Lower lobe of right lung (tissue), 2 donors: ENCODE measurements at regions not wholly inside any gene's neighbourhood (a gene's known extent, or its start where the extent isn't known, plus 50 kb on each side); places are given as distances from the start of the nearest gene placed in this dataset.

Source experiments
- ATAC-seq, 2 donors: fragments of 200-7000 bp; cut with Tn5 transposase; one replicate each; pipeline ENCODE4 v1.9.1; 2020 to 2022; ENCODE audit warnings: mild to moderate bottlenecking in 2 of 2, moderate library complexity in 2 of 2
- DNase-seq: peaks from one replicate; pipeline ENCODE4 v3.0.0-alpha.2; 2020
- H3K27ac ChIP-seq: fragments of 200-600 bp; one replicate; pipeline ENCODE4 v1.8.0; 2022
- H3K27me3 ChIP-seq: fragments of 200-600 bp; one replicate; pipeline ENCODE4 v1.8.0; 2022; ENCODE audit warnings: low read depth
- H3K36me3 ChIP-seq: fragments of 200-600 bp; one replicate; pipeline ENCODE4 v1.8.0; 2022; ENCODE audit warnings: mild to moderate bottlenecking
- H3K4me1 ChIP-seq: fragments of 200-600 bp; one replicate; pipeline ENCODE4 v1.8.0; 2022
- H3K4me3 ChIP-seq: fragments of 200-600 bp; one replicate; pipeline ENCODE4 v1.8.0; 2022; ENCODE audit warnings: mild to moderate bottlenecking
- H3K9me3 ChIP-seq: fragments of 200-600 bp; one replicate; pipeline ENCODE4 v1.8.0; 2022
- intact Hi-C: fragments of 100-400 bp; cut with DNase I; formaldehyde crosslinking; loops from one replicate; pipeline ENCODE4 v1.11.0; 2022
- TF ChIP-seq, protein P1 (sequence below): fragments of 200-600 bp; IDR thresholded peaks from one replicate; pipeline ENCODE4 v1.8.0; 2022; ENCODE audit warnings: antibody characterized with exemption, mild to moderate bottlenecking
- donor health status: DM: no; HTN: yes; CAD: no; lungs with severe emphysema.

DNA sequence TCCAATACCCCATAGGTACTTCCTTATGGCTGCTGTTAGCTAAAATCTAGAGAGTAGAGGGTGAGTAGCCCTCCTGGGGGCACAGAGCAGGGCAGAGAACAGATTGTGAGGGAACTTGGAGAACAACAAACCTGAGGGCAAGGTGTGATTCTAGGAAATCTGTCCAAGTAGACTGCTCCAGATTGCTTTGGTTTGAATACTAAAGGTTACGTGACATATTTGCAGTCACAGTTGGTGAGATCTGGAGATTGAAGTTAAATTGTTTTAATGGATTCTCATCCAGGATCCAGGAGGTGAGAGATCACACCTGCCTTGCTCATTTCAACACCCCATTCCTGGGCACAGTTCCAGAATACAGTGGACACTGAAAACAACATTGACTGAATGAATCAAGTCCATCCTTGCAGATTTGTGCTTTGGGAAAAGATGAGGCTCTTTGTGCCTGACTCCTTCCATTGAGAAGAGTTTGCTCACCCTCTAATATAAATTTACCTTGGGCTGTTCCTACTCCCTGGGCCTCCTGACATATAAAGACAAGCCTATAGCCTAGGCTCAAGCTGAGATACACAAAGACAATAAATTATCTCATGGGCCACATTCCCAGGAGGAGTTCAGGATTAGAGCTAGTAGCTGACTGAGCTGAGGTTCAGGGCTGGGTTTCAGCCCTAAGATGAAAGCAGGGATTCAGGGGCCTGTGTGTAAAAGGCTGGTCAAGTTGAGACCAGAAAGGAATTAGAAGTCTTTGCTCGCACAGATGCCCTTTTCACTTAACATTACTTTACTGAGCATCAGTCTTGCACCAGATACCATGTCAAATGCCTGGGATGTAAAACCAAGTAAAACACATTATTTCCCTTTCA, 400.9 kb upstream of the MCTP2 start:
- DNase-seq (no peak), ATAC-seq (no peak)
- no peak overlapping the region for H3K27ac ChIP-seq
- no peak overlapping the region for H3K4me3 ChIP-seq
- no peaks in the 10 kb centered on the region for H3K9me3 ChIP-seq
- intact Hi-C loops: no loop called here
- no peaks in the 10 kb centered on the region for H3K27me3 ChIP-seq
- no peaks in the 10 kb centered on the region for H3K4me1 ChIP-seq
- no peaks in the 10 kb centered on the region for H3K36me3 ChIP-seq
- TF ChIP-seq, protein P1, sequence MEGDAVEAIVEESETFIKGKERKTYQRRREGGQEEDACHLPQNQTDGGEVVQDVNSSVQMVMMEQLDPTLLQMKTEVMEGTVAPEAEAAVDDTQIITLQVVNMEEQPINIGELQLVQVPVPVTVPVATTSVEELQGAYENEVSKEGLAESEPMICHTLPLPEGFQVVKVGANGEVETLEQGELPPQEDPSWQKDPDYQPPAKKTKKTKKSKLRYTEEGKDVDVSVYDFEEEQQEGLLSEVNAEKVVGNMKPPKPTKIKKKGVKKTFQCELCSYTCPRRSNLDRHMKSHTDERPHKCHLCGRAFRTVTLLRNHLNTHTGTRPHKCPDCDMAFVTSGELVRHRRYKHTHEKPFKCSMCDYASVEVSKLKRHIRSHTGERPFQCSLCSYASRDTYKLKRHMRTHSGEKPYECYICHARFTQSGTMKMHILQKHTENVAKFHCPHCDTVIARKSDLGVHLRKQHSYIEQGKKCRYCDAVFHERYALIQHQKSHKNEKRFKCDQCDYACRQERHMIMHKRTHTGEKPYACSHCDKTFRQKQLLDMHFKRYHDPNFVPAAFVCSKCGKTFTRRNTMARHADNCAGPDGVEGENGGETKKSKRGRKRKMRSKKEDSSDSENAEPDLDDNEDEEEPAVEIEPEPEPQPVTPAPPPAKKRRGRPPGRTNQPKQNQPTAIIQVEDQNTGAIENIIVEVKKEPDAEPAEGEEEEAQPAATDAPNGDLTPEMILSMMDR: no peak

DNA sequence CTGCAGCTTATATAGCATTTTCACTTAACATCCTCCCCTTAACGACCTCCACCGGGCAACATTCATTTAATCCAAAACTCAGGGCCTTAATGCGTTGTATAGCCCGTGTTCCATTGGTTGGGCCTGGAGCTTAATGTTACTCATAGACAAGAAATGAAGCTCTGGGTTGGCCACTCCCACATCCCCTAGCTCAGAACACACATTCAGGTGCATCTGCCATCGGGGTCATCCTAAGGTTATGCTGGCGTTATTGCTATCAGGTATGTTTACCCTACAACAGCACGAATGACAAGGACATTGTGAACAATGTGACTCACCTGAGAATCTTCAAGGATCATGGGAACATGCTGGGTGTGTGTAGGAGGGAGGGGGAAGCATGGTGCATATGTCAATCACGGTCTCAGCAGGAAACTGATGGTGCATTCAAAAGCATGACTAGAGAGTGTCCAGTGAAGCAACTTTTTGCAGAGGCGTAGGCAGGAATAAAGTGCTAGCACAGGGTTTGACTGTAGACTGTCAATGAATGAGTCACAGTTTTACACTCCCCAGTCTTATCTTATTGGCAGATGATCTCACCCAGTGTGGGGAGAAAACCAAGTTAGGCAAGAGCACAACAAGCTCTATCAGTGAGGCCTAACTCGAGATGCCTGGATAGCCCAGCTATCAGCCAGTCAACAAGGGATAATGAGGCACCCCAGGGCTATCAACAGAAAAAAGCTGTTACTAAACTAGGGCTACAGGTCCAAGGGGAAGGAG, 402.1 kb upstream of the MCTP2 start:
- H3K27me3 ChIP-seq: no peaks in the 10 kb centered on the region
- TF ChIP-seq, protein P1: no peak
- ATAC-seq: peak; percentile 58 to 69
- intact Hi-C loops: no loop called here
- H3K27ac ChIP-seq: no peak overlapping the region
- no peak for DNase-seq
- no peaks in the 10 kb centered on the region for H3K4me1 ChIP-seq
- no peak overlapping the region for H3K4me3 ChIP-seq
- no peaks in the 10 kb centered on the region for H3K36me3 ChIP-seq
- no peaks in the 10 kb centered on the region for H3K9me3 ChIP-seq

DNA sequence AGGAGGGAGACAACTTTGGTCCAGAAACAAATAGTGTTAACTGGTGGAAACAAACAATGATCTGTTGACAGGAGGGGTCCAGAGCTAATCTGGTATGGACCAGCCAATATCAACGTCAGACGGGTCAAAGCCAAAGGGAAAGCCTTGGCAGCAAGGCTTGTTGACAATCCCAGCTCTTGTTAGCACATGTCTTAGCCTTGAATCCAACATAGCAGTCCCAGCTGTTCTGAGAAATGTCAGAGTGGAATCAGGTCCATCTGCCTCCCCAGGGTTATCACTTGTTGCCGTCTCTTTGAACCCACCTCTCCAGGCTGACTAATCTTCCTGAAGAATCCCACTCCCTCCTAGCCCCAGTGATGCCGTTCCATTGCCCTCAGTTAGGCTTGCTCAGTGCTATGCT, 404.6 kb upstream of the MCTP2 start:
- H3K4me1 ChIP-seq: no peaks in the 10 kb centered on the region
- no peaks in the 10 kb centered on the region for H3K9me3 ChIP-seq
- H3K27me3 ChIP-seq: no peaks in the 10 kb centered on the region
- intact Hi-C loops: no loop called here
- H3K4me3 ChIP-seq: no peak overlapping the region
- TF ChIP-seq, protein P1: no peak
- DNase-seq (no peak), ATAC-seq (no peak)
- no peak overlapping the region for H3K27ac ChIP-seq
- no peaks in the 10 kb centered on the region for H3K36me3 ChIP-seq

DNA sequence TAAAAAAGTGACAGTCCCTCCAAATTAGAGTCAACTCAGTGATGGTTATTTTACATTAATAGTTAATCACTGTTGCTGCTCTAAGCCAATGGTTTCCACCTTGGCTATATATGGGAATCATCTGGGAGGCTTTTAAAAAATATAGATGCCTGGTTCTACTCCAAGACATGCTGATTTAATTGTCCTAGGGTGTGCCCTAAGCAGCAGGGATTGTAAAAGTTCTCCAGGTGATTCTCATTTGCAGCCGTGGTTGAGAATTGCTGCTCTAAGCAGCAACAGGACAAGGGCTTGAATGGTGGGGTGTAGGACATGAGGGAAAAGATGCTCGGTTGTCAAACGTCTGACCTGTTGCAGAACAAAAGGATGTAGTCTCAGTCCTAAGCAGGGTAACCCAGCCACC, 405.1 kb upstream of the MCTP2 start:
- TF ChIP-seq, protein P1: no peak
- Histone ChIP-seq H3K27me3 (no peaks in the 10 kb centered on the region), H3K27ac (no peak overlapping the region), H3K4me3 (no peak overlapping the region), H3K4me1 (no peaks in the 10 kb centered on the region), H3K9me3 (no peaks in the 10 kb centered on the region), H3K36me3 (no peaks in the 10 kb centered on the region)
- intact Hi-C loops: no loop called here
- DNase-seq (no peak), ATAC-seq (no peak)

DNA sequence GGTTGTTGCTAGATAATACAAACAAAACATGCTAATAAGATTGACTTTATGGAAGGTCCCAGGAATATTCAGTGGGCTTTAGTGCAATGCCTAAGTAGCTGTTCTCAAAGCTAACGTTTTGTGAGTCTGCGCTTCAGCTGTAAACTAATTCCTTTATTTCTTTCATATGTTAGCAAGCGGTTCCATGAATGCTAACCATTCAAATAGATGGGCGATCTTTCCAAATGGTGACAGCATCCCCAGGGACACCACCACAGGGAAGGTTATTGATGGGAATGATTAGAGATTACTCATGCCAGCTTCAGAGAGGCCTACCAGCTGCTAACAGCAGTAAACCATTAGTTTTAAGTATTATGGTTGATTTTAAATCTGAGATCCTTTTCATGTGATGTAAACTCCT, 405.7 kb upstream of the MCTP2 start:
- DNase-seq (no peak), ATAC-seq (no peak)
- intact Hi-C loops: no loop called here
- H3K36me3 ChIP-seq: no peaks in the 10 kb centered on the region
- TF ChIP-seq, protein P1: no peak
- no peak overlapping the region for H3K4me3 ChIP-seq
- no peaks in the 10 kb centered on the region for H3K27me3 ChIP-seq
- no peaks in the 10 kb centered on the region for H3K4me1 ChIP-seq
- H3K9me3 ChIP-seq: no peaks in the 10 kb centered on the region
- no peak overlapping the region for H3K27ac ChIP-seq
